ENCODE measurements at regions not wholly inside any gene's neighbourhood (a gene's known extent, or its start where the extent isn't known, plus 50 kb on each side); places are given as distances from the start of the nearest gene placed in this dataset.

DNA sequence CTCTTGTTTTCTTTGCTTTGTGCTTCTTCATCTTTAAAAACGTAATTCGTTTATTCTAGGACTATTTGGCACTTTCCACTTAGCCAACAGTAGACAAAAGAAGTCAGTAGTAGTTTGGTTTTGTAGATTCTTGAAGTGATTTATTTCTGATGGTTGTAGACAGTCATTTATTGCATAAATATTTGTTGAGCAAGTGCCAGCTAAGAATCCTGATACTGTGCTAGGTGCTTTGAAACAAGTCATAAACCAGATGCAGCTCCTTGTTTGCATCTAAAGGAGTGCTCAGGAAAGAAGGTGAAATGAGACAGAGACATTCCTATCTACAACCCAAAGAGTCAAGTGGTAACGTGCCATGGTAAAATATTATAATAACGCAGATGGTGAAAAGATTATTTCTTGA, 469.1 kb downstream of the GJA1 start:
- BruUV-seq (replicated peaks): no TSS peak
- Histone ChIP-seq H3K4me3 (ENCODE audit: low read depth in 2 of 2, low read length in 2 of 2) (no peak overlapping the region), H3K9me3 (ENCODE audit: control insufficient read depth, insufficient read depth, low read depth, low read length) (peaks cover 5% of the 10 kb centered on the region; the same call in 1 of the 2 replicates), H3K4me1 (ENCODE audit: control insufficient read depth, insufficient read depth, low read length) (no peaks in the 10 kb centered on the region), H3K27ac (ENCODE audit: low read length) (no peak overlapping the region), H3K36me3 (ENCODE audit: control insufficient read depth, insufficient read depth, low read length) (no peaks in the 10 kb centered on the region), H3K27me3 (ENCODE audit: control insufficient read depth, insufficient read depth, low read length) (no peaks in the 10 kb centered on the region)
- intact Hi-C loops (cut with micrococcal nuclease; ENCODE audit: unreplicated experiment): no loop called here
- TF ChIP-seq SIN3A (IDR thresholded peaks at IDR 0.05; ENCODE audit: borderline replicate concordance, insufficient read depth, low read depth, low read length) (no peak), TCF7L2 (IDR thresholded peaks at IDR 0.05; ENCODE audit: low read depth, low read length) (no peak)
- TF ChIP-seq, protein P1, sequence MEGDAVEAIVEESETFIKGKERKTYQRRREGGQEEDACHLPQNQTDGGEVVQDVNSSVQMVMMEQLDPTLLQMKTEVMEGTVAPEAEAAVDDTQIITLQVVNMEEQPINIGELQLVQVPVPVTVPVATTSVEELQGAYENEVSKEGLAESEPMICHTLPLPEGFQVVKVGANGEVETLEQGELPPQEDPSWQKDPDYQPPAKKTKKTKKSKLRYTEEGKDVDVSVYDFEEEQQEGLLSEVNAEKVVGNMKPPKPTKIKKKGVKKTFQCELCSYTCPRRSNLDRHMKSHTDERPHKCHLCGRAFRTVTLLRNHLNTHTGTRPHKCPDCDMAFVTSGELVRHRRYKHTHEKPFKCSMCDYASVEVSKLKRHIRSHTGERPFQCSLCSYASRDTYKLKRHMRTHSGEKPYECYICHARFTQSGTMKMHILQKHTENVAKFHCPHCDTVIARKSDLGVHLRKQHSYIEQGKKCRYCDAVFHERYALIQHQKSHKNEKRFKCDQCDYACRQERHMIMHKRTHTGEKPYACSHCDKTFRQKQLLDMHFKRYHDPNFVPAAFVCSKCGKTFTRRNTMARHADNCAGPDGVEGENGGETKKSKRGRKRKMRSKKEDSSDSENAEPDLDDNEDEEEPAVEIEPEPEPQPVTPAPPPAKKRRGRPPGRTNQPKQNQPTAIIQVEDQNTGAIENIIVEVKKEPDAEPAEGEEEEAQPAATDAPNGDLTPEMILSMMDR (IDR thresholded peaks at IDR 0.05): no peak
- in situ Hi-C loops (cut with HindIII; ENCODE audit: low pct_unique_long_range_greater_than_20kb, low sequenced_read_pairs): no loop called here
- ChIA-PET CTCF (no interaction called here), POLR2A (no interaction called here)
- DNase-seq (ENCODE audit: low read depth, low spot score): no peak
- no peak for ATAC-seq

DNA sequence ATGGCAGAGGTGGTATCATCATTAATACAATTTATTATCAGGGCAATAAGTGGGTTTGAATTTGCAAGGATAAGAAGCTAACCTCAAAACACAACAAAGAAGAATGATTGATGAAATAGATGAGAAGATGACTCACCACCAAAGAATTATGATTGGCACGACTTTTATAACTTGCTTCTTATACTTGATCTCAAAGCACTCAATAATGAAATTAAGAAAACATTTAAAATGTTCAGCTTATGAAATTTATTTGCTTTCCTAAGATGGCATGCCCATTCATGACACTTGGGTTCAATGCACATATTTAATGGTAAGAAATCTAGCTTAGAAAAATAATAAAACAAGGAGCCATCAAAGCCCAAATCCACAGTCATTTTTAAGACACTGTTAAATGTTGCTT, 477.5 kb downstream of the GJA1 start:
- Histone ChIP-seq H3K36me3 (ENCODE audit: control insufficient read depth, insufficient read depth, low read length) (no peaks in the 10 kb centered on the region), H3K9me3 (ENCODE audit: control insufficient read depth, insufficient read depth, low read depth, low read length) (peaks cover 2% of the 10 kb centered on the region; the same call in 1 of the 2 replicates), H3K4me3 (ENCODE audit: low read depth in 2 of 2, low read length in 2 of 2) (no peak overlapping the region), H3K27me3 (ENCODE audit: control insufficient read depth, insufficient read depth, low read length) (no peaks in the 10 kb centered on the region), H3K4me1 (ENCODE audit: control insufficient read depth, insufficient read depth, low read length) (no peaks in the 10 kb centered on the region), H3K27ac (ENCODE audit: low read length) (no peak overlapping the region)
- BruUV-seq (replicated peaks): no TSS peak
- in situ Hi-C loops (cut with HindIII; ENCODE audit: low pct_unique_long_range_greater_than_20kb, low sequenced_read_pairs) (no loop called here), intact Hi-C loops (cut with micrococcal nuclease; ENCODE audit: unreplicated experiment) (no loop called here)
- ATAC-seq (no peak), DNase-seq (ENCODE audit: low read depth, low spot score) (no peak)
- POLR2A ChIA-PET: no interaction called here
- TF ChIP-seq, protein P1 (IDR thresholded peaks at IDR 0.05): no peak
- TF ChIP-seq REST (IDR thresholded peaks at IDR 0.05; ENCODE audit: insufficient read depth in 1 of 2, low read depth in 2 of 2, low read length in 1 of 2): no peak
- CTCF ChIA-PET: no interaction called here

GRCh38 chr6:121917263-121917829, 481.9 kb downstream of the GJA1 start:
- Histone ChIP-seq H3K4me1 (ENCODE audit: control insufficient read depth, insufficient read depth, low read length) (no peaks in the 10 kb centered on the region), H3K4me3 (ENCODE audit: low read depth in 2 of 2, low read length in 2 of 2) (no peak overlapping the region), H3K27me3 (ENCODE audit: control insufficient read depth, insufficient read depth, low read length) (no peaks in the 10 kb centered on the region), H3K9me3 (ENCODE audit: control insufficient read depth, insufficient read depth, low read depth, low read length) (no peaks in the 10 kb centered on the region), H3K27ac (ENCODE audit: low read length) (no peak overlapping the region), H3K36me3 (ENCODE audit: control insufficient read depth, insufficient read depth, low read length) (no peaks in the 10 kb centered on the region; the same call in 1 of the 2 replicates)
- ChIA-PET CTCF (no interaction called here), POLR2A (no interaction called here)
- BruUV-seq (replicated peaks): no TSS peak
- in situ Hi-C loops (cut with HindIII; ENCODE audit: low pct_unique_long_range_greater_than_20kb, low sequenced_read_pairs) (no loop called here), intact Hi-C loops (cut with micrococcal nuclease; ENCODE audit: unreplicated experiment) (no loop called here)
- DNase-seq (ENCODE audit: low read depth, low spot score) (no peak), ATAC-seq (no peak)
- TF ChIP-seq POLR2AphosphoS5 (IDR thresholded peaks at IDR 0.05; ENCODE audit: low read depth, low read length): no peak
- TF ChIP-seq, protein P1 (IDR thresholded peaks at IDR 0.05): no peak
- no peak for TF ChIP-seq SIN3A (IDR thresholded peaks at IDR 0.05; ENCODE audit: borderline replicate concordance, insufficient read depth, low read depth, low read length)
- TF ChIP-seq REST (IDR thresholded peaks at IDR 0.05; ENCODE audit: insufficient read depth in 1 of 2, low read depth in 2 of 2, low read length in 1 of 2): no peak

Measured in Panc1 (cell line).